ENCODE measurements at regions not wholly inside any gene's neighbourhood (a gene's known extent, or its start where the extent isn't known, plus 50 kb on each side); places are given as distances from the start of the nearest gene placed in this dataset.
A peak's percentile ranks its signal among the peaks of the same experiment; 100 is the strongest.

DNA sequence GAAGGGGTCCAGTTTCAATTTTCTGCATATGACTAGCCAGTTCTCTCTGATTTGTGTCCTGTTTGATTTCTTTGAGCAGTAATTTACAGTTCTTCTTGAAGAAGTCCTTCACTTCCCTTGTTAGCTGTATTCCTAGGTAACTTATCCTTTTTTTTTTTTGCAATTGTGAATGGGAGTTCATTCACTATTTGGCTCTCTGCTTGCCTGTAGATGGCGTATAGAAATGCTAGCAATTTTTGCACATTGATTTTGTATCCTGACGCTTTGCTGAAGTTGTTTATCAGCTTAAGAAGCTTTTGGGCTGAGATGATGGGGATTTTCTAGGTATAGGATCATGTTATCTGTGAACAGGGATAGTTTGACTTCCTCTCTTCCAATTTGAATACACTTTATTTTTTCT lies 77.6 kb upstream of the NID2 start:
- TF ChIP-seq, protein P1, sequence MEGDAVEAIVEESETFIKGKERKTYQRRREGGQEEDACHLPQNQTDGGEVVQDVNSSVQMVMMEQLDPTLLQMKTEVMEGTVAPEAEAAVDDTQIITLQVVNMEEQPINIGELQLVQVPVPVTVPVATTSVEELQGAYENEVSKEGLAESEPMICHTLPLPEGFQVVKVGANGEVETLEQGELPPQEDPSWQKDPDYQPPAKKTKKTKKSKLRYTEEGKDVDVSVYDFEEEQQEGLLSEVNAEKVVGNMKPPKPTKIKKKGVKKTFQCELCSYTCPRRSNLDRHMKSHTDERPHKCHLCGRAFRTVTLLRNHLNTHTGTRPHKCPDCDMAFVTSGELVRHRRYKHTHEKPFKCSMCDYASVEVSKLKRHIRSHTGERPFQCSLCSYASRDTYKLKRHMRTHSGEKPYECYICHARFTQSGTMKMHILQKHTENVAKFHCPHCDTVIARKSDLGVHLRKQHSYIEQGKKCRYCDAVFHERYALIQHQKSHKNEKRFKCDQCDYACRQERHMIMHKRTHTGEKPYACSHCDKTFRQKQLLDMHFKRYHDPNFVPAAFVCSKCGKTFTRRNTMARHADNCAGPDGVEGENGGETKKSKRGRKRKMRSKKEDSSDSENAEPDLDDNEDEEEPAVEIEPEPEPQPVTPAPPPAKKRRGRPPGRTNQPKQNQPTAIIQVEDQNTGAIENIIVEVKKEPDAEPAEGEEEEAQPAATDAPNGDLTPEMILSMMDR (IDR thresholded peaks at IDR 0.05), result no peak

DNA sequence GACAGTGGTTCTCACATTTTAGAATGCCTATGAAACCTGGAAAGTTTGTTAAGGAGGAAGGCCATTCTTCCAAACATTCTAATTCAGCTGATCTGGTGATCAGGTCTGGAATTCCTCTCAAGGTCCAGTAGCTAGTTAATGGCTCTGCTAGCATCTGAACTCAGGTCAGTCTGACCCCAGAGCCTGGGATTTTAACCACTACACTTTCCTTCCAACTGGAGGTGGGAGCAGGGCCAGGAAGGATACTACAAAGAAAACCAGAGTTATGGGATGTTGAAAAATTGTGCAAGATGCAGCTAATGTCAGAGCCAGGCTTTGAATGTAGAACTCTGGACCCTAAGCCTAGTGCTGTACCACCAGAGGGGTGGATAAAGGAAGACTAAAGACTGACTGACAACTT lies 73.6 kb upstream of the NID2 start:
- TF ChIP-seq, protein P1 (IDR thresholded peaks at IDR 0.05), result no peak

DNA sequence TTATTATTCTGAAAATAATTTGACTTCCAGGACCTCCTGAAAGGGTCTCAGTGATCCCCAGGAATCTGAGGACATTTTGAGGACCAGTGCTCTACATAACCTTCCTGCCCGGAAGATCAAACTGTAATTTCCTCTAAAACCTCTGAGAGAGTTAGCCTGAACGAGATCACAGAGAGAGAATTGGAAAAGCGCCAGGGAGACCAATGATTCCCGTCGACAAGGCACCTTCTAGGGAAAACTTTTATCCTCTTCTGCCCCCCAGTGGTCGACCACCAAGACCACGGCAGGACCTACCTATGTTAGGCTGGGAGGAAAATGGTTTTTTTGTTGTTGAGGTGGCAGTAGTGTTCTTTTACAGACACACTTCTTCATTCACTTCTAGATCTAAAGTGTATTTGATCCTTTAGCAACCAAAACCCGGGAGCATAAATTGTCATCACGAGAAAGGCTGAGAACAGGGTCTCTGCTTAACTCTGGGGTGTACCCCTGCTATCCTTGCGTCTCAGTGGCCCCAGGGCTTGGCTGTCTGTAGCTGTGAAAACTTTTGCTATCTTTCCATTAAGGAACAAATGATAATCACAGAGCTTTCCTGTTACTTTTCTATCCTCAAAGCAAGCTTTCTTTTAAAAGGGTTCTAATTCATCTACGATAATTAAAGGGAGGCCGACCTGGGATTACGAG lies 62.9 kb upstream of the NID2 start:
- TF ChIP-seq, protein P1 (IDR thresholded peaks at IDR 0.05), result peak; percentile 59

DNA sequence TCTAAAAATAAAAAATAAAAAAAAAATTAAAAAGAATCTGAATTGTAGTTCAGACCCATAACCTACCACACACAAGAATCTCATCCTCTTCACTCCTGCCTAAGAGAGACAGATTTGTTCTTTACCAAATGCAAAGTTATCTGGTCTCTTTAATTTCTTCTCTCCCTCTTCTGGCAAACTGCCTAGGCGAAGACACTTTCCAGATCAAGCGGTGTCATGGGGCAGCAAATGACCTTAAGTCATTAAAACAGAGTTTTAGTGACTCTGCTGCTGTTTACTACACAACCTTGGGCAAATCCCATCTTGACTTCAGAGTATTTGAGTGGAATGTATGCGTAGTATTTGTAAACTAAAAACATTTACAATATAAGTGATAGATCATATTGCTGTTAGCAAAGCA lies 60.9 kb upstream of the NID2 start:
- TF ChIP-seq, protein P1 (IDR thresholded peaks at IDR 0.05), result no peak

DNA sequence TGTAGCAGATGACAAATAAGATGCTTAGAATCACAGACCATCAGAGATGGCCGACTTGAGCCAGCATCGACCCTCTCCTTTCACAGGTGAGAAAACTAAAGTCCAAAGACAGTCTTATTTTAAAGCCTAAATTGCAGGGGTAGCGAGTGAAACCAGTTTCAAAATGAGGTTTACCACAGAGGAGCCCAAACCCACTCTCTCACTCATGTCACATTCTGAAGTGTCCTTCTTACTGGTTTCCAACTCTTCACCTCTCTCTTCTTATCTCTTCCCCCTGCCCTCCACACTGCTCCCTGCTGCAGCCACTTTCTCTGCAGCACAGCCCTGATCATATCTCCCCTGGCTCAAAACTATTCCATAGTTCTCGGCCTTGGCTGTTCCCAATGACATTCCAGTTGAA lies 57.0 kb upstream of the NID2 start:
- TF ChIP-seq, protein P1 (IDR thresholded peaks at IDR 0.05), result no peak

DNA sequence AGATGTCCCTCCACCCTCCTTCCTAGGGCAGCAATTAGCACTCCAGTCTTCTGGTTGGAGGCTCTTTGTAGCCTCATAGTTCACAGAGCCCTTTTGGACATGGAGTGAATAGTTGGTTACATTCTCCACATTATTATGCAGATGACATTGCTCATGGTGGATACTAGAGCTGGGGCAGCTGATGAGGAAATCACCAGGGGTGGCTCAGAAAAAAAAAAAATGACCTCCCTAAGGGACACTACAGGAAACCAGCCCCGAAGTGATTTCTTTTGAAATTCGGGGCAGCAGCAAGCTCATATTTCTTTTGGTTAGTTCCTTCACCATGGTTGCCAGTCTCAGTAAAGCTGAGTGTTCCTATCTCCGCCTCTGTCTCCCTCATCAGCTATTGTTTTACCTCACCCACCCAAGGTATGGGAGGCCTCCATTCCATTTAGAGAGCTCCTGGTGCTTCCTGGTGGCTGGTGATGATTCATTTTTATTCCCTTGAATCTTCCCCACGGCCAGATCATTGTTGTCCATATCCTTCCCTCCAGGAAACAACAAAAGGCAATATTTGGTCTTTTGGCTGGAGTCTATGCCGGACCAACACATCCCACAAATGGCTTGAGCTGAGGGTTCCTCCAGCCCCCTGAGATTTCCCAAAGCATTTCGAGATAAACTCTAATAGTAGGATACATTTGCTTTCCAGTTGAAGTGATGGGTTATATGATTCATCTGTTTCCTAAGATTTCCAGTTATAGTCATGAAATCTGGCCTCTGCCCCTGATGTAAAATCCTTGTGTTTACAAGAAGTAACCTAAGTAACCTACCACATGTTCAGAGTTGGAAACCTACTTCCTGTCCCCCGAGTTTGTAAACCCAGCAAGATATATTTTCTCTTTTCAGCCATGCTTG lies 56.2 kb upstream of the NID2 start:
- TF ChIP-seq, protein P1 (IDR thresholded peaks at IDR 0.05), result no peak

DNA sequence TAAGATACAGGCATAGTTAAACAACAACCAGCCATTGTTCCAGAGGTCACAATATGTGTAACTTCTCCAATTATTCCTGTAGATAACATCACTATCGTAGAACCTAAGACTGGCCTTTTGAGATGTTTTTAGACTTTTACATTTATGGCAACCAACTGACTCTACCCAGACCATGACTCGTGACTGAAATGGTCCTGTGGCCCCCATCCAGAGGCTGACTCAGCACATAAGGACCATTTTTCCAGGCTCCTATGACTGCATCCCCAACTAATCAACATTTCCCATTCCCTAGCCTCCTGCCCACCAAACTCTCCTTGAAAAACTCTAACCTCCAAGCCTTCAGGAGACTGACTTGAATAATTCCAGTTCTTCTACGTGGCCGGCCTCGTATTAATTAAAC lies 52.6 kb upstream of the NID2 start:
- TF ChIP-seq, protein P1 (IDR thresholded peaks at IDR 0.05), result no peak
